ENCODE measurements at regions not wholly inside any gene's neighbourhood (a gene's known extent, or its start where the extent isn't known, plus 50 kb on each side); places are given as distances from the start of the nearest gene placed in this dataset.

- H2AK9ac ChIP-seq (replicated peaks; ENCODE audit: low read depth, low read length, poor library complexity), result peak overlapping the region; percentile 32
- no peaks in the 10 kb centered on the region for H3K36me3 ChIP-seq (ENCODE audit: control insufficient read depth, insufficient read depth, low read length)
- H3K4me3 ChIP-seq (ENCODE audit: insufficient read depth, low read depth, low read length), result peak overlapping the region; percentile 51
- H3K4me1 ChIP-seq (ENCODE audit: control insufficient read depth, insufficient read depth, low read length), result peaks cover 19% of the 10 kb centered on the region
- dilution Hi-C loops (cut with HindIII; ENCODE audit: low sequenced_read_pairs, unreplicated experiment) (no loop called here), intact Hi-C loops (cut with micrococcal nuclease) (no loop called here), in situ Hi-C loops (cut with MboI; ENCODE audit: low sequenced_read_pairs) (loop anchor here (10.0 kb wide), 1 partner anchor 168 kb away; no protein-coding TSS in a partner anchor)
- peak overlapping the region; percentile 28 to 82 for H4K8ac ChIP-seq (ENCODE audit: low read depth in 2 of 2, low read length in 2 of 2)
- H3K4ac ChIP-seq (ENCODE audit: low read depth, low read length), result peak overlapping the region; percentile 70
- H3K4me2 ChIP-seq (ENCODE audit: low read depth, low read length), result peak overlapping the region; percentile 97
- peak overlapping the region; percentile 91 for H2BK5ac ChIP-seq (ENCODE audit: low read depth, low read length, poor library complexity, severe bottlenecking)
- DNase-seq (peak; percentile 100), ATAC-seq (ENCODE audit: low read depth) (peak; percentile 62)
- 3% methylated on average over 16 of the region's 27 CpGs; no CpG with 5 or more reads in 1 of the 2 experiments for WGBS, 2 experiments (ENCODE audit: extremely low coverage in 2 of 2, insufficient read length in 1 of 2)
- peak overlapping the region; percentile 28 for H2AK5ac ChIP-seq (ENCODE audit: low read depth, low read length)
- ChIA-PET CTCF (interaction anchor here (0.6 to 3.6 kb wide), 5 partner anchors 17 to 991 kb away, joined by 3 to 9 read pairs (median 3); no protein-coding TSS in a partner anchor), POLR2A (ENCODE audit: unreplicated experiment) (no interaction called here)
- H3K9me3 ChIP-seq (ENCODE audit: control insufficient read depth, insufficient read depth, low read length), result no peaks in the 10 kb centered on the region
- H3K9ac ChIP-seq (ENCODE audit: low read depth, low read length), result peak overlapping the region; percentile 69
- peak overlapping the region; percentile 31; the same call in 1 of the 2 replicates for H3K56ac ChIP-seq (ENCODE audit: extremely low read depth, insufficient read depth, low read length)
- TSS peak; percentile 60 for BruUV-seq (replicated peaks)
- peak overlapping the region; percentile 82 for H2BK120ac ChIP-seq (ENCODE audit: low read depth, low read length)
- H2BK20ac ChIP-seq (ENCODE audit: low read depth, low read length), result peak overlapping the region; percentile 70
- peak overlapping the region; percentile 66; the same call in 1 of the 2 replicates for H4K5ac ChIP-seq (ENCODE audit: low read depth, low read length)
- peak overlapping the region; percentile 81 for H3K18ac ChIP-seq (ENCODE audit: low read depth, low read length)
- H3K23ac ChIP-seq (ENCODE audit: low read depth, low read length), result peak overlapping the region; percentile 70; the same call in 1 of the 2 replicates
- no peaks in the 10 kb centered on the region for H4K20me1 ChIP-seq (ENCODE audit: insufficient read depth, low read length)
- no peaks in the 10 kb centered on the region; a peak in 1 of 4 replicates for H3K79me1 ChIP-seq (ENCODE audit: low read depth in 1 of 2, low read length in 2 of 2)
- peak overlapping the region; percentile 46 for H3K14ac ChIP-seq (replicated peaks; ENCODE audit: low read depth, low read length)
- peak overlapping the region; percentile 50 for H3K27ac ChIP-seq (ENCODE audit: insufficient read depth, low read length)
- H3K27me3 ChIP-seq (ENCODE audit: control insufficient read depth, insufficient read depth, low read length), result no peaks in the 10 kb centered on the region
- peak overlapping the region; percentile 85 for H2AFZ ChIP-seq (replicated peaks; ENCODE audit: low read length, poor library complexity)
- H4K91ac ChIP-seq (ENCODE audit: insufficient read depth, low read depth, low read length), result peak overlapping the region; percentile 74
- H3K9me1 ChIP-seq (ENCODE audit: insufficient read depth, low read length), result 0 out of 2 replicates have a peak, but pooled peaks cover 2% of the 10 kb centered on the region
- H2BK15ac ChIP-seq (ENCODE audit: low read depth, low read length), result peak overlapping the region; percentile 86
- TF ChIP-seq RCOR1 (IDR thresholded peaks at IDR 0.05; ENCODE audit: insufficient replicate concordance, low read length), result no peak
- TF ChIP-seq RAD21 (IDR thresholded peaks at IDR 0.05; ENCODE audit: low read length), result 0 out of 2 replicates have a peak, but pooled peaks have one; percentile 11
- peak; percentile 91 for TF ChIP-seq FOS (IDR thresholded peaks at IDR 0.05; ENCODE audit: low read depth, low read length)
- TF ChIP-seq SMC3 (IDR thresholded peaks at IDR 0.05; ENCODE audit: low read depth, low read length), result no peak
- TF ChIP-seq MXI1 (IDR thresholded peaks at IDR 0.05; ENCODE audit: borderline replicate concordance, low read depth, low read length), result peak; percentile 28; the same call in 1 of the 2 replicates
- no peak for TF ChIP-seq NFE2L2 (IDR thresholded peaks at IDR 0.05; ENCODE audit: low read depth, low read length)
- TF ChIP-seq CTCF (conservative IDR thresholded peaks at IDR 0.05; ENCODE audit: low read depth, low read length), result peak; percentile 19; the same call in 1 of the 2 replicates
- peak; percentile 66 for TF ChIP-seq CEBPB (IDR thresholded peaks at IDR 0.05; ENCODE audit: low read depth, low read length)
- TF ChIP-seq USF2 (IDR thresholded peaks at IDR 0.05; ENCODE audit: low read depth, low read length), result no peak
- peak; percentile 50 for TF ChIP-seq MAFK (IDR thresholded peaks at IDR 0.05; ENCODE audit: low read depth, low read length)
- TF ChIP-seq RFX5 (IDR thresholded peaks at IDR 0.05; ENCODE audit: low read depth, low read length), result no peak
- peak; percentile 86 for TF ChIP-seq POLR2A (IDR thresholded peaks at IDR 0.05; ENCODE audit: low read depth, low read length)
- no peak for TF ChIP-seq ELK1 (IDR thresholded peaks at IDR 0.05; ENCODE audit: borderline replicate concordance, low read depth, low read length)
- peak; percentile 92 for TF ChIP-seq BHLHE40 (IDR thresholded peaks at IDR 0.05; ENCODE audit: low read depth, low read length)
Observed at GRCh38 chr16:73232555-73233328, 184.8 kb upstream of the ZFHX3 start.
